ENCODE measurements at regions not wholly inside any gene's neighbourhood (a gene's known extent, or its start where the extent isn't known, plus 50 kb on each side); places are given as distances from the start of the nearest gene placed in this dataset.
A peak's percentile ranks its signal among the peaks of the same experiment; 100 is the strongest.

GRCh38 chr6:54706391-54706790 is 140.2 kb upstream of the FAM83B start:
- no peak for TF ChIP-seq CTCF (IDR thresholded peaks at IDR 0.05; ENCODE audit: unreplicated experiment in 3 of 3)

GRCh38 chr6:54706844-54707605 is 139.5 kb upstream of the FAM83B start:
- H3K9me3 Mint-ChIP-seq: no peaks in the 10 kb centered on the region
- no peaks in the 10 kb centered on the region for H3K4me1 Mint-ChIP-seq
- H3K4me3 Mint-ChIP-seq: no peak overlapping the region
- TF ChIP-seq CTCF (IDR thresholded peaks at IDR 0.05; ENCODE audit: unreplicated experiment in 3 of 3): no peak
- no peaks in the 10 kb centered on the region for H3K27me3 Mint-ChIP-seq (ENCODE audit: low read depth)
- H3K36me3 Mint-ChIP-seq (ENCODE audit: low read depth): no peaks in the 10 kb centered on the region
- H3K27ac Mint-ChIP-seq: no peak overlapping the region

More at GRCh38 chr6:54706391-54706790, 140.2 kb upstream of the FAM83B start:
- Mint-ChIP-seq H3K27ac (no peak overlapping the region), H3K4me3 (no peak overlapping the region), H3K9me3 (no peaks in the 10 kb centered on the region), H3K4me1 (no peaks in the 10 kb centered on the region), H3K36me3 (ENCODE audit: low read depth) (no peaks in the 10 kb centered on the region), H3K27me3 (ENCODE audit: low read depth) (no peaks in the 10 kb centered on the region)

- Mint-ChIP-seq H3K36me3 (ENCODE audit: low read depth) (no peaks in the 10 kb centered on the region), H3K27me3 (ENCODE audit: low read depth) (no peaks in the 10 kb centered on the region), H3K27ac (no peak overlapping the region), H3K4me1 (no peaks in the 10 kb centered on the region), H3K4me3 (no peak overlapping the region), H3K9me3 (no peaks in the 10 kb centered on the region)
- no peak for TF ChIP-seq CTCF (IDR thresholded peaks at IDR 0.05; ENCODE audit: unreplicated experiment in 3 of 3)
These were observed 136.1 kb upstream of the FAM83B start for GRCh38 chr6:54710456-54710855.

GRCh38 chr6:54716010-54716409 is 130.6 kb upstream of the FAM83B start:
- no peaks in the 10 kb centered on the region for H3K36me3 Mint-ChIP-seq (ENCODE audit: low read depth)
- peaks cover 2% of the 10 kb centered on the region for H3K9me3 Mint-ChIP-seq

GRCh38 chr6:54716877-54717276 is 129.7 kb upstream of the FAM83B start:
- peaks cover 37% of the 10 kb centered on the region for H3K4me1 Mint-ChIP-seq
- H3K4me3 Mint-ChIP-seq: no peak overlapping the region
- H3K36me3 Mint-ChIP-seq (ENCODE audit: low read depth): no peaks in the 10 kb centered on the region
- no peak for TF ChIP-seq CTCF (IDR thresholded peaks at IDR 0.05; ENCODE audit: unreplicated experiment in 3 of 3)
- H3K27me3 Mint-ChIP-seq (ENCODE audit: low read depth): no peaks in the 10 kb centered on the region
- peak overlapping the region; percentile 53 to 82 (median 75) for H3K27ac Mint-ChIP-seq
- peaks cover 2% of the 10 kb centered on the region for H3K9me3 Mint-ChIP-seq

More at GRCh38 chr6:54716010-54716409, 130.6 kb upstream of the FAM83B start:
- H3K4me1 Mint-ChIP-seq: peaks cover 35% of the 10 kb centered on the region
- TF ChIP-seq CTCF (IDR thresholded peaks at IDR 0.05; ENCODE audit: unreplicated experiment in 3 of 3): no peak
- H3K27ac Mint-ChIP-seq: peak overlapping the region in 2 of 3 experiments; percentile 7 to 60
- no peaks in the 10 kb centered on the region for H3K27me3 Mint-ChIP-seq (ENCODE audit: low read depth)
- no peak overlapping the region for H3K4me3 Mint-ChIP-seq

All from nephron (organoid).